PC-9 (cell line): ENCODE measurements at regions not wholly inside any gene's neighbourhood (a gene's known extent, or its start where the extent isn't known, plus 50 kb on each side); places are given as distances from the start of the nearest gene placed in this dataset.

ENCODE experiments used
- BruUV-seq: library from RNA; stranded (reverse); fragments of 400-500 nt; replicated peaks from 2 replicates; lab custom pipeline; 2021; lab: Mats Ljungman, UMichigan
- CTCF ChIA-PET: fragments of 300-600 bp; sonication (Branson Sonifier 250); formaldehyde crosslinking; loops from one replicate; lab custom pipeline; 2022; ENCODE audit warnings: antibody characterized with exemption; lab: Charles Lee
- POLR2A ChIA-PET: fragments of 300-600 bp; sonication (Branson Sonifier 250); formaldehyde crosslinking; loops from one replicate; lab custom pipeline; 2022; ENCODE audit warnings: antibody characterized with exemption; ENCODE audit not compliant: unreplicated experiment; lab: Charles Lee
- DNase-seq, 2 experiments: peaks; one replicate each; pipeline versions ENCODE4 v3.0.0 to v3.0.0-alpha.2; 2015 to 2022; ENCODE audit warnings: mixed read lengths in 1 of 2
- H2AFZ ChIP-seq: fragments of 200-600 bp; sonication (generic); 2 replicates; pipeline ENCODE4 v1.8.1; 2017; ENCODE audit warnings: antibody characterized with exemption
- H3F3A ChIP-seq: fragments of 200-600 bp; sonication (generic); 2 replicates; pipeline ENCODE4 v1.8.1; 2017; ENCODE audit warnings: antibody characterized with exemption, mild to moderate bottlenecking, low read depth; ENCODE audit not compliant: insufficient read depth
- H3K27ac ChIP-seq: fragments of 200-600 bp; sonication (generic); 2 replicates; pipeline ENCODE4 v1.6.1; 2016; ENCODE audit warnings: mixed run types
- H3K27me3 ChIP-seq: fragments of 200-600 bp; sonication (generic); 2 replicates; pipeline ENCODE4 v1.6.1; 2016; ENCODE audit warnings: low read depth, mixed run types; ENCODE audit not compliant: insufficient read depth
- H3K36me3 ChIP-seq: fragments of 200-600 bp; sonication (generic); 2 replicates; pipeline ENCODE4 v1.6.1; 2016; ENCODE audit warnings: low read depth, mixed run types
- H3K4me1 ChIP-seq: fragments of 200-600 bp; sonication (generic); replicated peaks from 2 replicates; pipeline ENCODE4 v1.6.1; 2016; ENCODE audit warnings: mixed run types; ENCODE audit not compliant: insufficient read depth
- H3K4me2 ChIP-seq: fragments of 200-600 bp; sonication (generic); 2 replicates; pipeline ENCODE4 v1.6.1; 2017; ENCODE audit warnings: mixed run types
- H3K4me3 ChIP-seq: fragments of 200-600 bp; sonication (generic); 2 replicates; pipeline ENCODE4 v1.6.1; 2016; ENCODE audit warnings: mixed run types
- H3K79me2 ChIP-seq: fragments of 200-600 bp; sonication (generic); 2 replicates; pipeline ENCODE4 v1.6.1; 2017; ENCODE audit warnings: low read depth, mixed run types
- H3K9me2 ChIP-seq: fragments of 200-600 bp; sonication (generic); 2 replicates; pipeline ENCODE4 v1.8.1; 2017; ENCODE audit warnings: mild to moderate bottlenecking; ENCODE audit not compliant: insufficient read depth
- H3K9me3 ChIP-seq: fragments of 200-600 bp; sonication (generic); 2 replicates; pipeline ENCODE4 v1.8.1; 2016; ENCODE audit warnings: low read depth; ENCODE audit not compliant: insufficient read depth
- H4K20me1 ChIP-seq: fragments of 200-600 bp; sonication (generic); 2 replicates; pipeline ENCODE4 v1.8.1; 2017; ENCODE audit not compliant: insufficient read depth
- CTCF ChIP-seq: fragments of 200-600 bp; sonication (generic); conservative IDR thresholded peaks from 2 replicates; pipeline ENCODE4 v1.6.1; 2017; ENCODE audit warnings: mixed run types, antibody characterized with exemption, mild to moderate bottlenecking, moderate library complexity
- EZH2 ChIP-seq: fragments of 200-600 bp; sonication (generic); IDR thresholded peaks from 2 replicates; pipeline ENCODE4 v1.8.0; 2017; ENCODE audit warnings: antibody characterized with exemption, low read depth
- intact Hi-C: fragments of 100-400 bp; cut with micrococcal nuclease; formaldehyde crosslinking; loops from one replicate; pipeline ENCODE4 v1.10.0; 2022; ENCODE audit not compliant: unreplicated experiment

GRCh38 chr20:12605751-12606150, 403.0 kb upstream of the SPTLC3 start:
- Histone ChIP-seq H3K4me3 (no peak overlapping the region), H3K9me2 (no peaks in the 10 kb centered on the region; the same call in 1 of the 2 replicates), H4K20me1 (no peaks in the 10 kb centered on the region), H3K79me2 (no peaks in the 10 kb centered on the region), H3K4me1 (no peaks in the 10 kb centered on the region), H3K27ac (no peak overlapping the region), H3F3A (no peaks in the 10 kb centered on the region), H3K27me3 (no peaks in the 10 kb centered on the region), H3K36me3 (no peaks in the 10 kb centered on the region), H2AFZ (no peak overlapping the region), H3K4me2 (no peak overlapping the region), H3K9me3 (no peaks in the 10 kb centered on the region)
- TF ChIP-seq EZH2: no peak
- TF ChIP-seq CTCF: no peak
- no peak for DNase-seq
- POLR2A ChIA-PET: no interaction called here
- BruUV-seq: no TSS peak
- intact Hi-C loops: no loop called here
- CTCF ChIA-PET: no interaction called here

- no peak overlapping the region for H3K27ac ChIP-seq
- BruUV-seq: no TSS peak
- H3F3A ChIP-seq: no peaks in the 10 kb centered on the region
- no peak overlapping the region for H3K4me2 ChIP-seq
- no peaks in the 10 kb centered on the region for H4K20me1 ChIP-seq
- H3K36me3 ChIP-seq: no peaks in the 10 kb centered on the region
- intact Hi-C loops: no loop called here
- H3K9me2 ChIP-seq: peaks cover 5% of the 10 kb centered on the region; the same call in 1 of the 2 replicates
- ChIA-PET CTCF (no interaction called here), POLR2A (no interaction called here)
- H3K4me3 ChIP-seq: no peak overlapping the region
- no peaks in the 10 kb centered on the region for H3K27me3 ChIP-seq
- DNase-seq: no peak
- no peaks in the 10 kb centered on the region for H3K79me2 ChIP-seq
- H3K4me1 ChIP-seq: no peaks in the 10 kb centered on the region
- 0 out of 2 replicates have a peak, but pooled peaks cover 3% of the 10 kb centered on the region for H3K9me3 ChIP-seq
- TF ChIP-seq EZH2 (no peak), CTCF (no peak)
- no peak overlapping the region for H2AFZ ChIP-seq
Observed at GRCh38 chr20:12610871-12611270, 397.9 kb upstream of the SPTLC3 start.

- no peak overlapping the region for H2AFZ ChIP-seq
- H3K9me2 ChIP-seq: peaks cover 5% of the 10 kb centered on the region; the same call in 1 of the 2 replicates
- intact Hi-C loops: no loop called here
- no peak overlapping the region for H3K4me3 ChIP-seq
- no peak overlapping the region for H3K4me2 ChIP-seq
- H3K36me3 ChIP-seq: no peaks in the 10 kb centered on the region
- H3K4me1 ChIP-seq: no peaks in the 10 kb centered on the region
- 0 out of 2 replicates have a peak, but pooled peaks cover 3% of the 10 kb centered on the region for H3K9me3 ChIP-seq
- ChIA-PET POLR2A (no interaction called here), CTCF (no interaction called here)
- no peak overlapping the region for H3K27ac ChIP-seq
- H3K27me3 ChIP-seq: no peaks in the 10 kb centered on the region
- no peak for TF ChIP-seq CTCF
- no peak for TF ChIP-seq EZH2
- H4K20me1 ChIP-seq: no peaks in the 10 kb centered on the region
- DNase-seq: no peak
- no TSS peak for BruUV-seq
- no peaks in the 10 kb centered on the region for H3K79me2 ChIP-seq
- H3F3A ChIP-seq: no peaks in the 10 kb centered on the region
Observed at GRCh38 chr20:12614764-12615163, 394.0 kb upstream of the SPTLC3 start.
